ENCODE measurements at regions not wholly inside any gene's neighbourhood (a gene's known extent, or its start where the extent isn't known, plus 50 kb on each side); places are given as distances from the start of the nearest gene placed in this dataset.

GRCh38 chr18:77763530-77764145 lies 514.0 kb downstream of the GALR1 start:
- no peak for DNase-seq

- peak; percentile 41 to 61 for DNase-seq
Observed at GRCh38 chr18:77765468-77765867, 515.8 kb downstream of the GALR1 start.

GRCh38 chr18:77766421-77766820 lies 516.8 kb downstream of the GALR1 start:
- DNase-seq, result no peak

- DNase-seq, result no peak
Observed at GRCh38 chr18:77772177-77772576, 522.5 kb downstream of the GALR1 start.

- no peak for DNase-seq
Observed at GRCh38 chr18:77776104-77776503, 526.5 kb downstream of the GALR1 start.

- DNase-seq, result no peak
Observed at GRCh38 chr18:77777163-77777562, 527.5 kb downstream of the GALR1 start.

GRCh38 chr18:77784759-77785379 lies 535.2 kb downstream of the GALR1 start:
- DNase-seq, result no peak

- no peak for DNase-seq
Observed at GRCh38 chr18:77785415-77785975, 535.8 kb downstream of the GALR1 start.

- no peak for DNase-seq
Observed at GRCh38 chr18:77803024-77803423, 553.4 kb downstream of the GALR1 start.

GRCh38 chr18:77804382-77804781 lies 554.7 kb downstream of the GALR1 start:
- DNase-seq, result no peak

- no peak for DNase-seq
Observed at GRCh38 chr18:77807650-77808049, 558.0 kb downstream of the GALR1 start.

GRCh38 chr18:77811503-77811902 lies 561.9 kb downstream of the GALR1 start:
- DNase-seq, result no peak

- no peak for DNase-seq
Observed at GRCh38 chr18:77815666-77816338, 566.2 kb downstream of the GALR1 start.

- no peak for DNase-seq
Observed at GRCh38 chr18:77818328-77818727, 568.7 kb downstream of the GALR1 start.

GRCh38 chr18:77820472-77820871 lies 570.8 kb downstream of the GALR1 start:
- DNase-seq, result no peak

- no peak for DNase-seq
Observed at GRCh38 chr18:77821892-77822291, 572.2 kb downstream of the GALR1 start.

GRCh38 chr18:77822632-77823031 lies 573.0 kb downstream of the GALR1 start:
- DNase-seq, result no peak

- DNase-seq, result no peak
Observed at GRCh38 chr18:77833807-77834206, 584.2 kb downstream of the GALR1 start.

- peak in 1 of 2 experiments; percentile 56 for DNase-seq
Observed at GRCh38 chr18:77851802-77852201, 602.2 kb downstream of the GALR1 start.

- no peak for DNase-seq
Observed at GRCh38 chr18:77853859-77854258, 604.2 kb downstream of the GALR1 start.

GRCh38 chr18:77857678-77858655 lies 608.3 kb downstream of the GALR1 start:
- peak; percentile 60 to 80 for DNase-seq

GRCh38 chr18:77859634-77860033 lies 610.0 kb downstream of the GALR1 start:
- DNase-seq, result no peak

All from NCI-H524 (cell line).